B cell (primary cell): ENCODE measurements at regions not wholly inside any gene's neighbourhood (a gene's known extent, or its start where the extent isn't known, plus 50 kb on each side); places are given as distances from the start of the nearest gene placed in this dataset.

ENCODE experiments used
- ATAC-seq: fragments of 200-7000 bp; cut with Tn5 transposase; one replicate; pipeline ENCODE4 v1.10.0; 2021; ENCODE audit warnings: low read depth, mild to moderate bottlenecking, moderate number of reproducible peaks, moderate library complexity
- CTCF ChIA-PET: fragments of 350-600 bp; sonication (Branson Sonifier 250); formaldehyde crosslinking; loops from one replicate; lab custom pipeline; 2021; ENCODE audit warnings: antibody characterized with exemption, inconsistent platforms; lab: Charles Lee
- POLR2A ChIA-PET: fragments of 350-600 bp; sonication (Branson Sonifier 250); formaldehyde crosslinking; loops from one replicate; lab custom pipeline; 2021; ENCODE audit warnings: antibody characterized with exemption; lab: Charles Lee
- DNase-seq: peaks from one replicate; pipeline ENCODE4 v3.0.0; 2013
- H2AFZ ChIP-seq: 2 replicates; pipeline ENCODE4 v1.6.1; 2012; ENCODE audit warnings: mild to moderate bottlenecking, low read depth, low read length; ENCODE audit not compliant: insufficient read depth, poor library complexity, severe bottlenecking
- H3K27ac ChIP-seq, 2 donors: 1 replicate in 1 of 2; 2 replicates in 1 of 2; pipeline ENCODE4 v1.5.1; 2012 to 2013; ENCODE audit warnings: low read length in 2 of 2, mild to moderate bottlenecking in 2 of 2, moderate library complexity in 1 of 2
- H3K27me3 ChIP-seq, 4 experiments: fragments of 200-600 bp in 1 of 4; sonication (generic) in 1 of 4; replicated peaks in 1 of 4; 1 replicate in 2 of 4; 2 replicates in 2 of 4; pipeline versions ENCODE4 v1.6.1 to v1.7.0; 2013 to 2016; ENCODE audit warnings: low read length in 3 of 4, mild to moderate bottlenecking in 2 of 4, mixed read lengths in 1 of 4, moderate library complexity in 1 of 4; ENCODE audit not compliant: insufficient read depth in 4 of 4, control insufficient read depth in 3 of 4; ENCODE audit errors: control extremely low read depth in 1 of 4
- H3K36me3 ChIP-seq, 2 experiments: replicated peaks in 1 of 2; 1 replicate in 1 of 2; 2 replicates in 1 of 2; pipeline versions ENCODE4 v1.6.1 to v1.7.1; 2013; ENCODE audit warnings: low read length in 1 of 2; ENCODE audit not compliant: insufficient read depth in 2 of 2, control insufficient read depth in 1 of 2; ENCODE audit errors: control extremely low read depth in 1 of 2, extremely low read depth in 1 of 2
- H3K4me1 ChIP-seq, 2 donors: fragments of 200-600 bp in 1 of 2; sonication (generic) in 1 of 2; 1 replicate in 1 of 2; 2 replicates in 1 of 2; pipeline versions ENCODE4 v1.5.1 to v1.6.1; 2013 to 2017; ENCODE audit warnings: low read length in 2 of 2; ENCODE audit not compliant: control insufficient read depth in 2 of 2, insufficient read depth in 2 of 2
- H3K4me2 ChIP-seq: replicated peaks from 2 replicates; pipeline ENCODE3; 2012; ENCODE audit warnings: mild to moderate bottlenecking, low read depth, low read length; ENCODE audit not compliant: poor library complexity, severe bottlenecking
- H3K4me3 ChIP-seq, 5 experiments: fragments of 200-600 bp in 1 of 5; sonication (generic) in 1 of 5; 1 replicate in 3 of 5; 2 replicates in 2 of 5; pipeline versions ENCODE4 v1.5.1 to v1.7.0; 2011 to 2016; ENCODE audit warnings: low read length in 4 of 5, mild to moderate bottlenecking in 4 of 5, low read depth in 2 of 5, control low read depth in 1 of 5, moderate library complexity in 1 of 5; ENCODE audit not compliant: insufficient read depth in 1 of 5; ENCODE audit errors: control extremely low read depth in 1 of 5, extremely low read depth in 1 of 5
- H3K79me2 ChIP-seq: fragments of 200-600 bp; sonication (generic); one replicate; pipeline ENCODE4 v1.6.0; 2016; ENCODE audit warnings: low read length; ENCODE audit not compliant: control insufficient read depth, insufficient read depth
- H3K9ac ChIP-seq: fragments of 200-600 bp; sonication (generic); 2 replicates; pipeline ENCODE4 v1.6.1; 2017; ENCODE audit warnings: mild to moderate bottlenecking, low read length, moderate library complexity
- H3K9me3 ChIP-seq, 3 donors: one replicate each; pipeline versions ENCODE4 v1.6.1 to v1.7.1; 2013; ENCODE audit warnings: low read length in 2 of 3; ENCODE audit not compliant: control insufficient read depth in 2 of 3, insufficient read depth in 1 of 3; ENCODE audit errors: control extremely low read depth in 1 of 3
- H4K20me1 ChIP-seq: 2 replicates; pipeline ENCODE4 v1.6.0; 2012; ENCODE audit warnings: mild to moderate bottlenecking, low read length; ENCODE audit not compliant: insufficient read depth, control insufficient read depth, poor library complexity, severe bottlenecking
- H3K27ac Mint-ChIP-seq: one replicate; pipeline ENCODE4 v1.8.0; 2021; ENCODE audit warnings: mixed read lengths
- H3K27me3 Mint-ChIP-seq: one replicate; pipeline ENCODE4 v1.8.0; 2021; ENCODE audit warnings: mixed read lengths
- H3K4me1 Mint-ChIP-seq: one replicate; pipeline ENCODE4 v1.8.0; 2021; ENCODE audit warnings: mixed read lengths
- H3K4me3 Mint-ChIP-seq: one replicate; pipeline ENCODE4 v1.8.0; 2021; ENCODE audit warnings: mixed read lengths
- H3K9me3 Mint-ChIP-seq: one replicate; pipeline ENCODE4 v1.8.0; 2022; ENCODE audit warnings: mixed read lengths; ENCODE audit not compliant: insufficient read depth
- CTCF ChIP-seq: fragments of 200-600 bp; IDR thresholded peaks from one replicate; pipeline ENCODE4 v1.8.0; 2022; ENCODE audit warnings: antibody characterized with exemption, mild to moderate bottlenecking
- EZH2 ChIP-seq: IDR thresholded peaks from 2 replicates; pipeline ENCODE4 v1.6.1; 2012; ENCODE audit warnings: borderline replicate concordance, low read depth, mild to moderate bottlenecking, moderate library complexity, low read length; ENCODE audit not compliant: insufficient read depth, poor library complexity, severe bottlenecking
- WGBS: methylation state at CpG from one replicate; pipeline ENCODE4 v1.1.5; 2013; ENCODE audit warnings: missing lambda C conversion rate; ENCODE audit not compliant: insufficient coverage; 5-methylcytosine and 5-hydroxymethylcytosine counted together
- intact Hi-C: fragments of 100-400 bp; cut with micrococcal nuclease; formaldehyde crosslinking; loops from one replicate; pipeline ENCODE4 v1.10.0; 2022

GRCh38 chr13:76645632-76646031 lies 240.6 kb downstream of the KCTD12 start:
- Histone ChIP-seq H3K4me2 (no peak overlapping the region), H3K36me3 (no peaks in the 10 kb centered on the region), H2AFZ (no peak overlapping the region), H3K9me3 (no peaks in the 10 kb centered on the region), H3K79me2 (no peaks in the 10 kb centered on the region), H3K27me3 (no peaks in the 10 kb centered on the region), H4K20me1 (no peaks in the 10 kb centered on the region), H3K4me3 (no peak overlapping the region), H3K9ac (no peak overlapping the region), H3K27ac (no peak overlapping the region), H3K4me1 (no peaks in the 10 kb centered on the region)
- DNase-seq (no peak), ATAC-seq (no peak)
- ChIA-PET POLR2A (no interaction called here), CTCF (no interaction called here)
- WGBS = 100% methylated on average over 1 of the region's 2 CpGs
- H3K27me3 Mint-ChIP-seq = peaks cover 12% of the 10 kb centered on the region
- no peak for TF ChIP-seq EZH2
- TF ChIP-seq CTCF = no peak
- intact Hi-C loops = no loop called here
- H3K4me1 Mint-ChIP-seq = no peaks in the 10 kb centered on the region
- H3K4me3 Mint-ChIP-seq = no peak overlapping the region
- H3K27ac Mint-ChIP-seq = no peak overlapping the region
- H3K9me3 Mint-ChIP-seq = no peaks in the 10 kb centered on the region

GRCh38 chr13:76644906-76645305 lies 241.3 kb downstream of the KCTD12 start:
- no peaks in the 10 kb centered on the region for H3K9me3 ChIP-seq
- H3K27ac ChIP-seq = no peak overlapping the region
- Mint-ChIP-seq H3K4me3 (no peak overlapping the region), H3K27me3 (peaks cover 11% of the 10 kb centered on the region), H3K9me3 (no peaks in the 10 kb centered on the region), H3K4me1 (no peaks in the 10 kb centered on the region), H3K27ac (no peak overlapping the region)
- ChIA-PET POLR2A (no interaction called here), CTCF (no interaction called here)
- no peak overlapping the region for H3K9ac ChIP-seq
- no peak overlapping the region for H3K4me3 ChIP-seq
- ATAC-seq (no peak), DNase-seq (no peak)
- intact Hi-C loops = no loop called here
- H4K20me1 ChIP-seq = no peaks in the 10 kb centered on the region
- no CpG with 5 or more reads among the region's 1 CpG for WGBS
- H3K4me2 ChIP-seq = no peak overlapping the region
- H3K36me3 ChIP-seq = no peaks in the 10 kb centered on the region
- H3K79me2 ChIP-seq = no peaks in the 10 kb centered on the region
- H2AFZ ChIP-seq = no peak overlapping the region
- no peak for TF ChIP-seq CTCF
- no peak for TF ChIP-seq EZH2
- no peaks in the 10 kb centered on the region for H3K27me3 ChIP-seq
- no peaks in the 10 kb centered on the region for H3K4me1 ChIP-seq
